ENCODE measurements at regions not wholly inside any gene's neighbourhood (a gene's known extent, or its start where the extent isn't known, plus 50 kb on each side); places are given as distances from the start of the nearest gene placed in this dataset.
A peak's percentile ranks its signal among the peaks of the same experiment; 100 is the strongest.

DNA sequence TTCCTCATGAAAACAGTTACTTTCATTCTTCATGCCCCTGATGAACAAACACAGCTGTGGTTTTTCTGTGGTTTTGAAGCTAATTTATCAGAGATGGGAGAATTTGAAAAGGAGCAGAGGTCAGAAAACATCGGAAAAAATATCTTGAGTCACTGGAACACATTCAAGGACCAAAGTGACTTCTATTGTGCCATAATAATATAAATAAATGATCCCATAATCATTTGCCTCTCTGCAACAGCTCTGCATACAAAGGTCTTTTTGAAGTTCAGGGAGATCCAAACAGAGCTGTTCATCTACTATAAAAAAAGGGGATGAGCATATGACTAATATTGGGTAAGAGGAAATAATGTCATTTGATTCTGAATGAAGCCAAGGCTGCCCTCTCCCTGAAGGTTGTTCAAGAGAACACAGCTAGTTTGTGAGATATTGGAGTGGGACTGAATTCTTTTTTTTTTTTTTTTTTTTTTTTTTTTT lies 201.3 kb upstream of the GALNT5 start:
- peak; percentile 86 for DNase-seq (ENCODE audit: low spot score)

DNA sequence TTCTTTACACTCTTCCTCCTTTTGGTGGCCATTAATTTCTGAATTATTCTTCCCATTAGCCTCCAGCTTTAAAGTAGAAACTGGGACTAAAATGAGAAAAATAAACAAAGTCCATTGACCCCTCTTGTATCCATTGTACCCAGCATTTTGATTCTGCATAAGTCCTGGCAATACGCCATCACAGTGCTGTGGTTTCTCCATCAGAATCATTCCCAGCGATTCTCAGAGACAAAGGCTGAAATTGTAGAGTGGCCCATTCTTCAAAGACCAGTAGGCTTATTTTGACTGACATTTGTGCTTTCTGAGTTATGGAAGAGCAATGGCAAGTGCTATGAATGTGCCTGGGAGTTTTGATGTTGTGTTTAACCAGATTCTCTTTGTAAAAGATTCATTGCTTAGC lies 199.3 kb upstream of the GALNT5 start:
- no peak for DNase-seq (ENCODE audit: low spot score)

DNA sequence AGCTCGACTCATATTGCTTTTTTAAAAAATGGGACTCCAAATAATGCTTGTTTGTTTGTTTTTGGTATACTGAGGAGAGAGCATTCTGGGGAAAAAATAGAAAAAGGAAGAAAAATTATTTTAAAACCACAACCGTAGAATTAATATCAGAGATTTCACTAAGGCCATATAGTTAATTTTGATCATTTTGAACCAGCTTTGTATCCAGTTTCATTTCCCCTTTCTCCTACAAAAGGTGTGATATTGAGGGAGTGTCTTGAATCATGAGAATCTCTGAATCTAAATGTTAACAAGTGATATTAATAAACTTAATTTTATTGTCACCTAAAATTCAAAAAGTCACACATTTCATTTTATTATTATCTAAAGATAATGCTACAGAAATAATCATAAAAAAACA lies 198.5 kb upstream of the GALNT5 start:
- DNase-seq (ENCODE audit: low spot score), result no peak

DNA sequence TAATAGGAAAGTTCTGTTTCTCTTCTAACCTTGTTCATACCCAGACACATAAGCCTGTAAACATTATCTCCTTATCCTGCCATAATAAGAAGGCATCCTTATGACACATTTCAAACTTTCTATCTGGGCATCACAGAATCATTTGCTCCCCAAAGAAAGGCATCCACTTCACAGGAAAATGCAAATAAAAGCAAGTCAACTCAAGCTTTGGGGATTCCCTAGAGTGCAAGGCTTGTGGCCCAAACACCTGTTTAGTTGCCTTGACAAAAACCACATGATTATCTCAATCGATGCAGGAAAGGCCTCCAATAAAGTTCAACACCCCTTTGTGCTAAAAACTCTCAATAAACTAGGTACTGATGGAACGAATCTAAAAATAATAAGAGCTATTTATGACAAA lies 195.7 kb upstream of the GALNT5 start:
- no peak for DNase-seq (ENCODE audit: low spot score)

DNA sequence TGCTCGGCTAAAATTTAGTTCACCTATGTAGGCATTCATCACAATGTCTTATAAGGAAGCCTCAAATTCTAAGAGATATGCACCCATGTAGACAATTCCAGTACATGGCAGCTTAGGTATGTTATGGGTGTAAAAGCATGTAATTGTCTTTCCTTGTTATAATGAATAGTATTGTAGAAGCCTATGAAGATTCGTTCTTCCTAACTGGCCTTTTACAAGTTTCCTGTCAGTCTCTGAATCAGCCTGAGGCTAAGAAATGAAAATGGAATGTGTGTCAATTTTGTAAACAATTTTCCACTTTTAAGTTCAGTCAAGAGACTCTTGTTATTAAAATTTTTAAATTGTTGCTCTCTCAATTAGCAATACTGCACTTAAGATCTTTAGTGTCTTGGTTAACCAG lies 189.9 kb upstream of the GALNT5 start:
- DNase-seq (ENCODE audit: low spot score), result peak; percentile 44

DNA sequence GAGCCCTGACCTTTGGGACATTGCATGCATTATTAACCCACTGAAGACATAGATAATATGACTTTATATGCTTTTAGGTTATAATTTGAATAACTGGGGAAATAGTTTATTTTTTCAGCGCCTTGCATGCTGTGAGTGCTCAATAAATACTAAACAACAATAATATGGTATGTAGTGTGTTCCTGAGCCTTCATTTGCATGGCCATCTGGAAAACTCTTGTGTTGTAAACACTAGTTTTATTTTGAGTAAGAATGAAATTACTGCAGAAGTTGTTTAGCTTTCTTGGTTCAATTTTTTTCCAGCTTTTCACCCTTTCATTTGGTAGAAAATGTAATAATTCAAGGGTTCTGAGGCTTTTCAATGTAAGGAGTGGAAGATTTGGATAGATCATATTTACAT lies 189.3 kb upstream of the GALNT5 start:
- no peak for DNase-seq (ENCODE audit: low spot score)

DNA sequence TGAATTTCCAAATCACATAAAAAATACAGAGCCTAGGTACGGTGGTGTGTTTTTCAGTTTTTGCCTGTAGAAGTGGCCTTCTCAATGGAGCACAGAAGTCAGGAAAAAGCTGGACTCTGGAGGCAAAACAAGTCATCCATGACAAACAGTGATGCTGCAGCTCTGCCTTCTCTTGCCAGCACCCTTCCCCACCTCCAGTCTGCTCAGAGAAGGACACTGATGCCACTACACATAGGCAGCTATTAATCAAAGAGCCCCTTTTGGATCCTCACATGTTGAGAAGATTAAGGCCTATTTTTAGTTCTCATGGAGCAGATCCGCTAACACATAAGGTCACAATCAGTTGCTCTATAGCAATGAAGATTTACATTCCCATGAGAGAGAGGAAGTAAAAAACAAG lies 181.6 kb upstream of the GALNT5 start:
- DNase-seq (ENCODE audit: low spot score), result no peak

- no peak for DNase-seq (ENCODE audit: low spot score)
Measured at GRCh38 chr2:157076526-157077161, 180.9 kb upstream of the GALNT5 start.

DNA sequence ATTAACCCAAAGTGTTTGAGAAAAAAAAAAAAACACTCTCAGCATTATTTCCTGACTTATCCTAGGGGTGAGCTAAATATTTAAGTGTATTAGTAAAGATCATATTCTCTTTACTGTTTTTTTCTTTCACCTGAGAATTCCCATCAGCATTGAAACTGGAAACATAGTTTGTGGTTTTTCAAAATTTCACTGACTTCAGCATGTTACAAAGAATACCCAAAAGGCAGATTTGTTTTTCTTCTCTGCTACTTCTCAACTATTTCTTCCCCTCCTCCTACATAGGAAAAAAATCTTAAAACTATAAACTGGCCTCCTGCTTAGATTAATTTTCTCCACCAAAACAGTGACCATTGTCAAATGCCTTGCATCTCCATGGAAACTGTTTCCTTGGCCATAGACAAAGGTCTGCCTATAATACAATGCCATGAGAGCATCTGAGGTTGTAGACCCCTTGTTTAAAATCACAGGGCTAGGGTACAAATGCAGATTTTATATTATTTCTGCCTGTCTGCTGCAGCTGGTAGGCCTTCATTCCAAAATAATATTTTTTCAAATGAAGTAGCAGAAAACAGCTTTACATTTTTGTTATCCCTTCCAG lies 179.7 kb upstream of the GALNT5 start:
- no peak for DNase-seq (ENCODE audit: low spot score)

DNA sequence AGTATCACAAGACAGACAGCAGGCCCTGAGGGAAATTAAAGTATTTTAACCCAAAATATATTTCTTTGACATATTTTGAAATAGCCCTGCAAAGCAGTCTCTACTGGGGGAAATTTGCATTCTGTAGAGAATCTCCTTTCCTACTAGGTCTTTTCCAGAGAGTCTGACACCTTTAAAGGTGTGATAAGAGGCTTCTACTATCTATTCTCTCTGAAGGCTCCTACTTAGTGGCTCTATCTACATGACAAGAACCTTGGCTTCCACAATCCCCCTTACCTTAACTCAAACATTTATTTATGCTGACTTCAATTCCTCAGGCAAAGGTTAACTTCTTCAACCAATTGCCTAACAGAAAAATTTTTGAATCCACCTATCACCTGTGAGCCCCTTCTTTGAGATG lies 174.6 kb upstream of the GALNT5 start:
- no peak for DNase-seq (ENCODE audit: low spot score)

GRCh38 chr2:157085522-157085921 lies 172.0 kb upstream of the GALNT5 start:
- no peak for DNase-seq (ENCODE audit: low spot score)

GRCh38 chr2:157087373-157088002 lies 170.0 kb upstream of the GALNT5 start:
- DNase-seq (ENCODE audit: low spot score), result no peak

- no peak for DNase-seq (ENCODE audit: low spot score)
Measured at GRCh38 chr2:157093666-157094065, 163.8 kb upstream of the GALNT5 start.

DNA sequence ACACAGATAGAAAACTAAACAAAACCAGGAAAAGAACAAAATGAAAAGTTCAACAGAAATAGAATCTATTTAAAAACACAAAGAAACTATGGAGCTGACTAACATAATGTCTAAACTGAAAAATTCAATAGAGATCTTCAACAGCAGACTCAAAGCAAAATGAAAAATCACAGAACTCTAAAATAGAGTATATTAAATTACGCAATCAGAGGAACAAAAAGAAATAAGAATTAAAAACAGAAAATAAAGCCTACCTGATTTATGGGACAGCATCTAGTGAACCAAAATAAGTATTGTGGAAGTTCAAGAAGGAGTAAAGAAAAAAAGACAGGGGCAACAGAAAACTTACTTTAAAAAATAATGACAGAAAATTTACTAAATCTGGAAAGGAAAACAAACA lies 152.1 kb upstream of the GALNT5 start:
- DNase-seq (ENCODE audit: low spot score), result no peak

DNA sequence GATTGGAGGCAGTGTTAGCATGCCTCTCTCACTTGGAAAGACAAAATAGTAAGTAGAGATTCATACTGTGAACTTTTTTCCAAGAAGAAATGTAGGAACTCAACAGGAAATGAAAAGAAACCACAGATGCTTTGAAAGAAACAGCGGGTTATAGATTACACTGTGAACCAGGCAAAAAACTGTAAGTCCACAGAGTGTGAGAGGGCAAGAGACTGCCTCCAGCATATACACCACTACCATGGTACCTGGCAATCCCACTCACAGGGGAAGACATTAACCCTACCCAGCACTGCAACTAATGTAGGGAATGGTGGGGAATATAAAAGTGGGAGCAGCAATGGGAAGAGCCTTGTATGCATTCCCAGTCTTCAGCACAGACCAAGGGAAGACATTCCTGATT lies 150.6 kb upstream of the GALNT5 start:
- no peak for DNase-seq (ENCODE audit: low spot score)

DNA sequence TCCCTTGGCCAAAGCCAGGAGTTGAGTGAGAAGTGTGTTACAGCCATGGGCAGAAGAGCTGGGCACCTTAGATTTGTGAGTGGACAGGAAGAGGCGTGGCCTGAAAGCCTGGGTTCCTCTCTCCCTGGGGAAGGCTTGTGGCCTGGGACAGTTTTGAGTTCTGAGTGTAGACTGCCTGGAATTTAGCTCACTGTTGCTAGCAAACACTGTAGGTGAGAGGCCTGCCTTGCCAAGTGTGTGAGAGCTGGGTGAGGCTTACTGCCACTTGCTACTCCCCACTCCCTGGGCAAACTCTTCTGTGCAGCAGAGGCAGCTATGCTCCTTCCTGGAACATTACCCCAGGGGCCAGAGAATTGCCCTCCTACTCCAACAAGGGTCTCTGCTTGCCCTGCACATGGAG lies 150.0 kb upstream of the GALNT5 start:
- DNase-seq (ENCODE audit: low spot score), result no peak

- DNase-seq (ENCODE audit: low spot score), result no peak
Measured at GRCh38 chr2:157107877-157108276, 149.6 kb upstream of the GALNT5 start.

DNA sequence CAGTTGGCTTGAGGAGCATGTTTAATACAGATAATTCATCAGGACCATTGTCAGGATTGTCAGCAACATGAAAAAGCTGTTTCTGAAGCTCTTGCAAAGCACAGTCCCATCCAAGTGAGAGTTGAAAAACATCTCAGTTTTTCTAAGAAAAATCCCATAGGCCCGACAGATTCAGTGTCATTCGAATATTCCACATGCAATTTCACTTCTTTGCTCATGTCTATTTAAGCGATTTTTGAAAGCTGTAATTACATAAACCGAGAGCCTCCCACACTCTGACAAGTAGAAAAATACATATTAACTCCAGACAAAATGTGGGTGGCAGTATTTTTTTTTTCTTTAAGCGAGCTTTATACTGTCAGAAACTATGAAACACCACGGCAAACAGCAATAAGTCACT lies 134.7 kb upstream of the GALNT5 start:
- no peak for DNase-seq (ENCODE audit: low spot score)

- DNase-seq (ENCODE audit: low spot score), result no peak
Measured at GRCh38 chr2:157124731-157125130, 132.8 kb upstream of the GALNT5 start.

DNA sequence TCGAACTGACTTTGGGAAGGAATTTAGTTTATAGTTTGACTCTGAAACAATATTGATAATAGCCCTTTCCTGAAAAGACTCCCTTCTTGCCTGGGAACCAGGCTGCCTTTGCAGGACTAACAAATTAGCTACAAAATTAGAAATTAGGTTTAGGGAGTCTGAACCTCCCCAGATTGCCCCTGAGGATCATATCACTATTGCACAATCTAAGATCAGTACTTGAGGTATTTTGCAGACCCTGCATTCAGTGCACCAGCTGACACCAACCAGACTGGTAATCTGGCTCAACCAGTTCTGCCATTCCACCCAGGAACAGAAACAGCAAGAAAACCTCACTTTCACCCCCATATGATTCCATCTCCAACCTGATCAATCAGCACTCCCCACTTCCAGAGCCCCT lies 131.8 kb upstream of the GALNT5 start:
- no peak for DNase-seq (ENCODE audit: low spot score)

DNA sequence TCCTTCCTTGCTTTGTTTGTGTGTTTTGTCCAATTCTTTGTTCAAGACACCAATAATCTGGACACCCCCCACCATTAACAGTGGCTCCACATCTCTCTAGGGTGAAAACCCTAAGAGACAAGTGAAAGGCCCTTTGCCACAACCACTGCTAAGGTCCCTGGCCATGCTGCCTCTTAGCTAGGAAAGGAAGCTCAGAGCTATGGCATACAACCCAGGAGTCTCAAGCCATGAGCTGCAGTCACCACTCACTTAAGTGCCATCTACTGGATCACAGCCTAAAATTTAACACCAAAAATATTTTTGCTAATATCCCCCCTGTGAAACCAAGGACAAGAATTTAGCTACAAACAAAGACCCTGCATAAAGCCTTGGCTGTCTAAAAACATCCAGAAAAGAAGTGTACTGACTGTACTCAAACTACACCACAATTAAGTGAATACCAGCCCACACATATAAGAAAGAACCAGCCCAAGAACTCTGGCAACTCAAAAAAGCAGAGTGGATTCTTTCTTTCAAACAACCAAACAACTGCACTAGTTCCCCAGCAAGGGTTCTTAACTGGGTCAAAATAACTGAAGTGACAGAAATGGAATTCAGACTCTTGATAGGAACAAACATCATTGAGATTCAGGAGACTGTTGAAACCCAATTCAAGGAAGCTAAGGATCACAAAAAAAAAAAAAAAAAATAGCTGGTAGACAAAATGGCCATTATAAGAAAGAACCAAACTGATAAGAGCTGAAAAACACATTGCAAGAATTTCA lies 130.1 kb upstream of the GALNT5 start:
- DNase-seq (ENCODE audit: low spot score), result no peak

- no peak for DNase-seq (ENCODE audit: low spot score)
Measured at GRCh38 chr2:157143901-157144300, 113.6 kb upstream of the GALNT5 start.

DNA sequence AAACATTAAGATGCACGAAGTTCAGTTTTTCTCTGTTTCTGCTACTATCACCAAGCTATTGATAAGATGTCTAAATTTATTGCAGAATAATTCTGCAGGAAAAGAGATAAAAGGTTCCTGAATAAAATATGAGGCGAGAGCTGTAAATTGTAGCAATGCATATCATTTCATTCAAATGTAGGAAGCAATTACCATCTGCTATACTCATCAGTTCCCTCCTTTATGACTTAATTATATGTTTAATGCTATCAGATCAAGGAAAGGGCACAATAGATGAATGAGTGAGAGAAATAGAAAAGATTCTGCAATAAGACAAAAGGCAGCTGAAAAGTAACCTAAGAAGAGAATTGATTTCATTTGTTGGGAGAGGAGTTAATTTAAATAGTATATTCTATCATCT lies 108.2 kb upstream of the GALNT5 start:
- no peak for DNase-seq (ENCODE audit: low spot score)

Measured in COLO829 (cell line).